Body of pancreas (tissue), 4 donors: ENCODE measurements at regions not wholly inside any gene's neighbourhood (a gene's known extent, or its start where the extent isn't known, plus 50 kb on each side); places are given as distances from the start of the nearest gene placed in this dataset.

Experiments used
- CTCF ChIP-seq, 7 experiments: fragments of 450-650 bp in 4 of 7; fragments of 200-600 bp in 3 of 7; sonication (generic) in 3 of 7; IDR thresholded peaks; one replicate each; pipeline ENCODE4 v1.5.1; 2016 to 2019; ENCODE audit warnings: antibody characterized with exemption in 7 of 7
- POLR2A ChIP-seq, 3 donors: fragments of 450-650 bp; IDR thresholded peaks; one replicate each; pipeline ENCODE4 v1.6.1; 2016; ENCODE audit warnings: antibody characterized with exemption in 3 of 3, mild to moderate bottlenecking in 2 of 3

GRCh38 chr3:117553461-117553860 is 843.9 kb downstream of the TUSC7 start:
- TF ChIP-seq CTCF (IDR thresholded peaks at IDR 0.05): no peak
- TF ChIP-seq POLR2A (IDR thresholded peaks at IDR 0.05): no peak
